PC-9 (cell line): ENCODE measurements at regions not wholly inside any gene's neighbourhood (a gene's known extent, or its start where the extent isn't known, plus 50 kb on each side); places are given as distances from the start of the nearest gene placed in this dataset.

ENCODE experiments used
- BruUV-seq: library from RNA; stranded (reverse); fragments of 400-500 nt; replicated peaks from 2 replicates; lab custom pipeline; 2021; lab: Mats Ljungman, UMichigan
- CTCF ChIA-PET: fragments of 300-600 bp; sonication (Branson Sonifier 250); formaldehyde crosslinking; loops from one replicate; lab custom pipeline; 2022; ENCODE audit warnings: antibody characterized with exemption; lab: Charles Lee
- POLR2A ChIA-PET: fragments of 300-600 bp; sonication (Branson Sonifier 250); formaldehyde crosslinking; loops from one replicate; lab custom pipeline; 2022; ENCODE audit warnings: antibody characterized with exemption; ENCODE audit not compliant: unreplicated experiment; lab: Charles Lee
- DNase-seq, 2 experiments: peaks; one replicate each; pipeline versions ENCODE4 v3.0.0 to v3.0.0-alpha.2; 2015 to 2022; ENCODE audit warnings: mixed read lengths in 1 of 2
- H2AFZ ChIP-seq: fragments of 200-600 bp; sonication (generic); 2 replicates; pipeline ENCODE4 v1.8.1; 2017; ENCODE audit warnings: antibody characterized with exemption
- H3F3A ChIP-seq: fragments of 200-600 bp; sonication (generic); 2 replicates; pipeline ENCODE4 v1.8.1; 2017; ENCODE audit warnings: antibody characterized with exemption, mild to moderate bottlenecking, low read depth; ENCODE audit not compliant: insufficient read depth
- H3K27ac ChIP-seq: fragments of 200-600 bp; sonication (generic); 2 replicates; pipeline ENCODE4 v1.6.1; 2016; ENCODE audit warnings: mixed run types
- H3K27me3 ChIP-seq: fragments of 200-600 bp; sonication (generic); 2 replicates; pipeline ENCODE4 v1.6.1; 2016; ENCODE audit warnings: low read depth, mixed run types; ENCODE audit not compliant: insufficient read depth
- H3K36me3 ChIP-seq: fragments of 200-600 bp; sonication (generic); 2 replicates; pipeline ENCODE4 v1.6.1; 2016; ENCODE audit warnings: low read depth, mixed run types
- H3K4me1 ChIP-seq: fragments of 200-600 bp; sonication (generic); replicated peaks from 2 replicates; pipeline ENCODE4 v1.6.1; 2016; ENCODE audit warnings: mixed run types; ENCODE audit not compliant: insufficient read depth
- H3K4me2 ChIP-seq: fragments of 200-600 bp; sonication (generic); 2 replicates; pipeline ENCODE4 v1.6.1; 2017; ENCODE audit warnings: mixed run types
- H3K4me3 ChIP-seq: fragments of 200-600 bp; sonication (generic); 2 replicates; pipeline ENCODE4 v1.6.1; 2016; ENCODE audit warnings: mixed run types
- H3K79me2 ChIP-seq: fragments of 200-600 bp; sonication (generic); 2 replicates; pipeline ENCODE4 v1.6.1; 2017; ENCODE audit warnings: low read depth, mixed run types
- H3K9me2 ChIP-seq: fragments of 200-600 bp; sonication (generic); 2 replicates; pipeline ENCODE4 v1.8.1; 2017; ENCODE audit warnings: mild to moderate bottlenecking; ENCODE audit not compliant: insufficient read depth
- H3K9me3 ChIP-seq: fragments of 200-600 bp; sonication (generic); 2 replicates; pipeline ENCODE4 v1.8.1; 2016; ENCODE audit warnings: low read depth; ENCODE audit not compliant: insufficient read depth
- H4K20me1 ChIP-seq: fragments of 200-600 bp; sonication (generic); 2 replicates; pipeline ENCODE4 v1.8.1; 2017; ENCODE audit not compliant: insufficient read depth
- EZH2 ChIP-seq: fragments of 200-600 bp; sonication (generic); IDR thresholded peaks from 2 replicates; pipeline ENCODE4 v1.8.0; 2017; ENCODE audit warnings: antibody characterized with exemption, low read depth
- intact Hi-C: fragments of 100-400 bp; cut with micrococcal nuclease; formaldehyde crosslinking; loops from one replicate; pipeline ENCODE4 v1.10.0; 2022; ENCODE audit not compliant: unreplicated experiment
- TF ChIP-seq, protein P1 (sequence below): fragments of 200-600 bp; sonication (generic); conservative IDR thresholded peaks from 2 replicates; pipeline ENCODE4 v1.6.1; 2017; ENCODE audit warnings: mixed run types, antibody characterized with exemption, mild to moderate bottlenecking, moderate library complexity

DNA sequence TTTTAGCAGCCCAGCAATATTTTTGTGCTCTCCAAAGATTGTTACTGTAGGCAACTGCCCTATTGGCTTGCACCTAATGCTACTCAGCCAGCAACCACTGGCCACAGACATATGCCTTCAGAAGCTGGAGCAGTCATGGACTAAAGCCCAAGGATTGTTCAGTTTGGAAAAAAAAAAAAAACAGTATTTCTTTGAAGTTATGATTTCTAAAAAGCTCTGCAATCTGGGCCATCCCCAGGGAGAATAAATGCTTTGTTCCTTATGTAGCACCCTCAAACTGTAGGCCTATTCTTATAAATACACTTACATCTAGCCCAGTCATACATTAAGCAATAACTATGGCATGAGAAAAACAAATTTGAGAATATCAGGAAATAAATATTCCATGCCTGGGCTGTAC is 2190.5 kb upstream of the RAG2 start:
- Histone ChIP-seq H2AFZ (no peak overlapping the region), H3K36me3 (no peaks in the 10 kb centered on the region), H3K79me2 (no peaks in the 10 kb centered on the region), H3K4me3 (no peak overlapping the region), H3K9me3 (no peaks in the 10 kb centered on the region), H4K20me1 (no peaks in the 10 kb centered on the region), H3K27me3 (no peaks in the 10 kb centered on the region), H3K4me2 (no peak overlapping the region), H3K4me1 (no peaks in the 10 kb centered on the region), H3F3A (no peaks in the 10 kb centered on the region), H3K9me2 (no peaks in the 10 kb centered on the region), H3K27ac (no peak overlapping the region)
- no TSS peak for BruUV-seq
- intact Hi-C loops = no loop called here
- POLR2A ChIA-PET = no interaction called here
- TF ChIP-seq, protein P1, sequence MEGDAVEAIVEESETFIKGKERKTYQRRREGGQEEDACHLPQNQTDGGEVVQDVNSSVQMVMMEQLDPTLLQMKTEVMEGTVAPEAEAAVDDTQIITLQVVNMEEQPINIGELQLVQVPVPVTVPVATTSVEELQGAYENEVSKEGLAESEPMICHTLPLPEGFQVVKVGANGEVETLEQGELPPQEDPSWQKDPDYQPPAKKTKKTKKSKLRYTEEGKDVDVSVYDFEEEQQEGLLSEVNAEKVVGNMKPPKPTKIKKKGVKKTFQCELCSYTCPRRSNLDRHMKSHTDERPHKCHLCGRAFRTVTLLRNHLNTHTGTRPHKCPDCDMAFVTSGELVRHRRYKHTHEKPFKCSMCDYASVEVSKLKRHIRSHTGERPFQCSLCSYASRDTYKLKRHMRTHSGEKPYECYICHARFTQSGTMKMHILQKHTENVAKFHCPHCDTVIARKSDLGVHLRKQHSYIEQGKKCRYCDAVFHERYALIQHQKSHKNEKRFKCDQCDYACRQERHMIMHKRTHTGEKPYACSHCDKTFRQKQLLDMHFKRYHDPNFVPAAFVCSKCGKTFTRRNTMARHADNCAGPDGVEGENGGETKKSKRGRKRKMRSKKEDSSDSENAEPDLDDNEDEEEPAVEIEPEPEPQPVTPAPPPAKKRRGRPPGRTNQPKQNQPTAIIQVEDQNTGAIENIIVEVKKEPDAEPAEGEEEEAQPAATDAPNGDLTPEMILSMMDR = no peak
- no peak for TF ChIP-seq EZH2
- DNase-seq = no peak
- CTCF ChIA-PET = no interaction called here

GRCh38 chr11:38784164-38784563 is 2186.1 kb upstream of the RAG2 start:
- Histone ChIP-seq H3F3A (no peaks in the 10 kb centered on the region), H3K27me3 (no peaks in the 10 kb centered on the region), H3K4me3 (no peak overlapping the region), H3K4me2 (no peak overlapping the region), H3K36me3 (no peaks in the 10 kb centered on the region), H3K9me2 (no peaks in the 10 kb centered on the region), H3K27ac (no peak overlapping the region), H4K20me1 (no peaks in the 10 kb centered on the region), H3K9me3 (no peaks in the 10 kb centered on the region), H3K79me2 (no peaks in the 10 kb centered on the region), H2AFZ (no peak overlapping the region; the same call in 1 of the 2 replicates), H3K4me1 (no peaks in the 10 kb centered on the region)
- intact Hi-C loops = no loop called here
- BruUV-seq = no TSS peak
- TF ChIP-seq, protein P1 = no peak
- no peak for TF ChIP-seq EZH2
- CTCF ChIA-PET = no interaction called here
- POLR2A ChIA-PET = no interaction called here
- no peak for DNase-seq

GRCh38 chr11:38766796-38767195 is 2168.8 kb upstream of the RAG2 start:
- Histone ChIP-seq H3K36me3 (no peaks in the 10 kb centered on the region), H3K4me2 (no peak overlapping the region), H2AFZ (no peak overlapping the region), H3K9me3 (no peaks in the 10 kb centered on the region), H4K20me1 (no peaks in the 10 kb centered on the region), H3K4me3 (no peak overlapping the region), H3F3A (no peaks in the 10 kb centered on the region), H3K4me1 (no peaks in the 10 kb centered on the region), H3K9me2 (no peaks in the 10 kb centered on the region), H3K79me2 (no peaks in the 10 kb centered on the region), H3K27ac (no peak overlapping the region), H3K27me3 (no peaks in the 10 kb centered on the region)
- no TSS peak for BruUV-seq
- DNase-seq = no peak
- intact Hi-C loops = no loop called here
- CTCF ChIA-PET = no interaction called here
- POLR2A ChIA-PET = no interaction called here
- TF ChIP-seq EZH2 = no peak
- TF ChIP-seq, protein P1 = no peak
